ENCODE measurements at regions not wholly inside any gene's neighbourhood (a gene's known extent, or its start where the extent isn't known, plus 50 kb on each side); places are given as distances from the start of the nearest gene placed in this dataset.

DNA sequence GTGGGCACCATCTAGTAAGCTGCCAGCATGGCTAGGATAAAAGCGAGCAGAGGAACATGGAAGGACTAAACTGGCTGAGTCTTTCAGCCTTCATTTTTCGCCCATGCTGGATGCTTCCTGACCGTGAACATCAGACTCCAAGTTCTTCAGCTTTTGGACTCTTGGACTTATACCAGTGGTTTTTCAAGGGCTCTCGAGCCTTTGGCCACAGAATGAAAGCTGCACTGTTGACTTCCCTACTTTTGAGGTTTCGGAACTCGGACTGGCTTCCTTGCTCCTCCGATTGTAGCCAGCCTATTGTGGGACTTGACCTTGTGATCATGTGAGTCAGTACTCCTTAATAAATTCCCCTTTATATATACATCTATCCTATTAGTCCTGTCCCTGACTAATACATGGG is 785.1 kb upstream of the SLITRK6 start:
- DNase-seq: no peak

- DNase-seq: peak; percentile 5
These were observed 786.6 kb upstream of the SLITRK6 start for GRCh38 chr13:86585835-86586234.

- no peak for DNase-seq
These were observed 792.6 kb upstream of the SLITRK6 start for GRCh38 chr13:86591862-86592261.

GRCh38 chr13:86601351-86601750 is 802.1 kb upstream of the SLITRK6 start:
- DNase-seq: no peak

DNA sequence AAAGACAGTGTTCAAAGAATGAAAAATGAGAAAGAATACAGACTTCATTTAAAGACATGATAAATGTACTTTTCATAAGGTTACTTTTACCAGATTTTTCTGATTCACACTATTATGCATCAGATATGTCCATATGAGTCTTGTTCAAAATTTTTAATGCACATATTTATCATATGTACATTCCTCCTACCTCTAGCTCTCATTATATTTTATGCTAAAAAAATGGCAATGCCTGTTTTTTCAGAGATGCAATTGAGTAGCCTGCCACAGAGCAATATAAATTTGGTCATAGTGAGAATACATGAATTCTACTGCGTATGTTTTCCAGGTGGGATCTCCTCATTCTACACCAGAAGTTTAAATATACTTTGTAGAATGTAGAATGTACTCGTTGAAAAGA is 807.0 kb upstream of the SLITRK6 start:
- DNase-seq: no peak

- peak; percentile 79 for DNase-seq
These were observed 809.5 kb upstream of the SLITRK6 start for GRCh38 chr13:86608701-86609100.

DNA sequence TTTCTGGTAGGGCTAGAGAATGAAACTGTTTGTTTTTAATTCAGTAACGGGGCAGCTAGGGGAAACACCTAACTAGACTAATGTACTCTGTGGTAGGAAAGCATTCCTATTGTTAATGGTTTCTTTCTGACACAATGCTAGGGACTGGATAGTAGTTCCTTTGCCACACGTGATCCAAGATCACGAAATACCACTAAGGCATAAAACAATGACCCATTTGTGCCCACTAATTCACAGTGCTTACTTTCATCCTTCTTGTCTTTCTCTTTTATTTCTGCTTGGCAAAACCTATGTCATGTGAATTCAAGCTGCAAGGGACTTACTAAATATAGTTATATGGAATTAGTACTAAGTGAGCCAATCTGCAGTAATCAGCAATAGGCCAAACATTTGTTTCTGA is 834.1 kb upstream of the SLITRK6 start:
- no peak for DNase-seq

GRCh38 chr13:86651171-86651570 is 852.0 kb upstream of the SLITRK6 start:
- peak; percentile 57 for DNase-seq

GRCh38 chr13:86653009-86653408 is 853.8 kb upstream of the SLITRK6 start:
- DNase-seq: no peak

- DNase-seq: no peak
These were observed 856.3 kb upstream of the SLITRK6 start for GRCh38 chr13:86655561-86655960.

DNA sequence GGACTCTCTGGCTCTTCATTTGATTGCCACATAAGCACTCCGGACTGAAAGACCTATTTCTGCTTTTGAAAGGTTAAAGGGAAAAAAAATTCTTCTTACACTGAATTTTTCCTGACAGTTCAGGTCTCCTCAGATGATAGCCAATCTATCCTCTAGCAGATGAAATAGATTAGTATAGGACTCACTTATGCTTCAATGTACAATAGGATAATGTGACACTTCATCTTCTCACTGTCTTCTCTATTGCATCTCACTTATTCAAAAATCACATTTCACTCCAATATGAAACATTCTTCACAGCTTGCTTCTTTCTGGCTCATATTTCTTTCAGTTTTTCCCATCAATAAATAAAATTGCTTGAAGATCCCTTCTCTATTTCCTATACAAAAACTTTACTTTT is 860.9 kb upstream of the SLITRK6 start:
- DNase-seq: no peak

GRCh38 chr13:86665842-86666241 is 866.6 kb upstream of the SLITRK6 start:
- no peak for DNase-seq

DNA sequence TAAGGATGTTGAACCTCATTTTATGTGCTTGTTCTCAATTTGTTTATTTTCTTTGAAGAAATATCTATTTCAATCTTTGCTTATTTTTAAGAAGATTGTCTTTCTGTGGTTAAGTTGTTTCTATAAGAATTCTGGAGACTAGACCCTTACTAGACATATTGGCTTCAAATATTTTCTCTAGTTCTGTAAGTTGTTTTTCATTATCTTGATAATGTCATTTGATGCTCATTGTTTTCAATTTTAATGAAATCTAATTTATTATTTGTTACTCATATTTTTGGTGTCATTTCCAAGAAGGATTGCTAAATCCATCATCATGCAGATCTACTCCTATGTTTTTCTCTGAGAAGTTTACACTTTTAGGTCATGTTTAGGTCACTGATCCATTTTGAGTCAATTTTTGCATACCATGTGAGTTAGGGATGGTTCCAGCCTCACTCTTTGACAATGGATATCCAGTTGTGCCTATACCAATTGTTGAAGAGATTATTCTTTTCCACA is 874.8 kb upstream of the SLITRK6 start:
- DNase-seq: no peak

GRCh38 chr13:86681223-86681622 is 882.0 kb upstream of the SLITRK6 start:
- no peak for DNase-seq

GRCh38 chr13:86684402-86684801 is 885.2 kb upstream of the SLITRK6 start:
- DNase-seq: no peak

- no peak for DNase-seq
These were observed 890.7 kb upstream of the SLITRK6 start for GRCh38 chr13:86689911-86690310.

- no peak for DNase-seq
These were observed 893.1 kb upstream of the SLITRK6 start for GRCh38 chr13:86692291-86692690.

GRCh38 chr13:86710013-86710412 is 910.8 kb upstream of the SLITRK6 start:
- no peak for DNase-seq

- DNase-seq: no peak
These were observed 911.7 kb upstream of the SLITRK6 start for GRCh38 chr13:86710896-86711295.

- DNase-seq: no peak
These were observed 915.3 kb upstream of the SLITRK6 start for GRCh38 chr13:86714495-86714894.

GRCh38 chr13:86725105-86725504 is 925.9 kb upstream of the SLITRK6 start:
- no peak for DNase-seq

DNA sequence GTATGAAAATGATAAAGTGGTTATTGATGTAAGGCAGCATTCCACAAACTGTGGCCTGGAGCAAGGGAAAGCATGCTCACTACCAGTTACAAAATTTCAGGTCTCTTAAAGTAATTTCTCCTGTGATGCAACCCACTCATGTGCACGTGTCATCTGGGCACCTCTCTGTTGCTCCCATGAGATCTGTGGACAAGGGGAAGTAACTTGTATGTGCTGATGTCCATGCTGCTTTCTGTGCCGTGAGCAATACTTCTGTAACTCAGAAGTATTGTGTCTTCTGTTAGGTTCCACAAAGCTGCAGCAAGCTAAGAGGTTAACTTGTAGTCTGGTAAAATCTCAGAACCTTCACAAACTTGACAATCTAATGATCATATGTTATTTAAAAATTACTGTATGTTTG is 930.0 kb upstream of the SLITRK6 start:
- no peak for DNase-seq

GRCh38 chr13:86731987-86732386 is 932.8 kb upstream of the SLITRK6 start:
- no peak for DNase-seq

- DNase-seq: no peak
These were observed 933.7 kb upstream of the SLITRK5 start for GRCh38 chr13:86737334-86737932.

DNA sequence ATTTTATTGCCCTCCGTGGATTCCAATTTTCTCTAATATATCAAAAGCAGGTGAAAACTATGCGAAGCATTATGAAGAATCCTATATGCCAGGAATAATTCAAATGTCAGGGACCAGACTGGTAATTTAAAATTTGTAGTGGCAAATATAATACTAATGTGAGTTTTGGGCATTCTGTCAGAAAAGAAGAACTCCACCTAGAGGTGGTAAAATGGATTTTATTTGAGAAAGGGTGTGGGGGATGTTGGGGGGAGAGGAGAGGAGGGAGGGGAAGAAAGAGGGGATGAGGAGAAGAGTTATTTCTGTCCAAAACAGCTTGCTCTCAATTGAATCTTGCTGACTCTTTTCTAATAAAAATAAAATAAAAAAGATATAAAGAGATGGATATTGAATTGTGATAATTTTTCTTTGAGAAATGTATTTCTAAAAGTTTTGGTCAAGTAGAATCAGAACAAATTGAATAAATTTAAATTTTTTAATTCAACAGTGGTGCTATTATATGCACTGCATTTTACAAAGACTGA is 929.3 kb upstream of the SLITRK5 start:
- no peak for DNase-seq

Data from NCI-H2171 treated with DMSO at 0.1 percent for 48 hours (cell line).